Body of pancreas (tissue), 4 donors: ENCODE measurements at regions not wholly inside any gene's neighbourhood (a gene's known extent, or its start where the extent isn't known, plus 50 kb on each side); places are given as distances from the start of the nearest gene placed in this dataset.

Experiments
- POLR2A ChIP-seq, 3 donors: fragments of 450-650 bp; IDR thresholded peaks; one replicate each; pipeline ENCODE4 v1.6.1; 2016; ENCODE audit warnings: antibody characterized with exemption in 3 of 3, mild to moderate bottlenecking in 2 of 3
- TF ChIP-seq, protein P1 (sequence below), 7 experiments: fragments of 450-650 bp in 4 of 7; fragments of 200-600 bp in 3 of 7; sonication (generic) in 3 of 7; IDR thresholded peaks; one replicate each; pipeline ENCODE4 v1.5.1; 2016 to 2019; ENCODE audit warnings: antibody characterized with exemption in 7 of 7

DNA sequence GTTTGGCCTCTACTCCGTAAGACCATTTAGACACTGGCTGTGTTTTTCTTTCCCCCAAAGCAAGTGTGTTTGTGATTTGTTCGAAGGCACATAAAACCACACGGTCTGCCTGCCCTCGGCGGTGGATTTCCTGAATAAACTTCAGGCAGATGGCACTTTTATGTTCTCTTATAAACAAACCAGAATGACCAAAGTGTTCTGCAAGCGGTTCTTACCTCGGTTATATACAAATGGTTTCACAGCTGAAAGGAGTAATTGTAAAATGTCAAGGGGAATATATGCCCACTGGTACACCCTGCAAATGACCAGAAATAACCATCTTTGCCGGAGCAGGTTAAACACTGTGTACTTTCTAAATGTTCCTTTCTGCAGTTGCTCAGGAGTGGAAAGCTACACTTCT is 1475.8 kb upstream of the TMEM132C start:
- TF ChIP-seq, protein P1, sequence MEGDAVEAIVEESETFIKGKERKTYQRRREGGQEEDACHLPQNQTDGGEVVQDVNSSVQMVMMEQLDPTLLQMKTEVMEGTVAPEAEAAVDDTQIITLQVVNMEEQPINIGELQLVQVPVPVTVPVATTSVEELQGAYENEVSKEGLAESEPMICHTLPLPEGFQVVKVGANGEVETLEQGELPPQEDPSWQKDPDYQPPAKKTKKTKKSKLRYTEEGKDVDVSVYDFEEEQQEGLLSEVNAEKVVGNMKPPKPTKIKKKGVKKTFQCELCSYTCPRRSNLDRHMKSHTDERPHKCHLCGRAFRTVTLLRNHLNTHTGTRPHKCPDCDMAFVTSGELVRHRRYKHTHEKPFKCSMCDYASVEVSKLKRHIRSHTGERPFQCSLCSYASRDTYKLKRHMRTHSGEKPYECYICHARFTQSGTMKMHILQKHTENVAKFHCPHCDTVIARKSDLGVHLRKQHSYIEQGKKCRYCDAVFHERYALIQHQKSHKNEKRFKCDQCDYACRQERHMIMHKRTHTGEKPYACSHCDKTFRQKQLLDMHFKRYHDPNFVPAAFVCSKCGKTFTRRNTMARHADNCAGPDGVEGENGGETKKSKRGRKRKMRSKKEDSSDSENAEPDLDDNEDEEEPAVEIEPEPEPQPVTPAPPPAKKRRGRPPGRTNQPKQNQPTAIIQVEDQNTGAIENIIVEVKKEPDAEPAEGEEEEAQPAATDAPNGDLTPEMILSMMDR (IDR thresholded peaks at IDR 0.05), result no peak
- no peak for TF ChIP-seq POLR2A (IDR thresholded peaks at IDR 0.05)
